ENCODE measurements at regions not wholly inside any gene's neighbourhood (a gene's known extent, or its start where the extent isn't known, plus 50 kb on each side); places are given as distances from the start of the nearest gene placed in this dataset.
"Not testable (repeated sequence)": the region's sequence is repeated elsewhere in the genome, so short reads cannot be mapped to it uniquely, and the experiment has no call there.

DNA sequence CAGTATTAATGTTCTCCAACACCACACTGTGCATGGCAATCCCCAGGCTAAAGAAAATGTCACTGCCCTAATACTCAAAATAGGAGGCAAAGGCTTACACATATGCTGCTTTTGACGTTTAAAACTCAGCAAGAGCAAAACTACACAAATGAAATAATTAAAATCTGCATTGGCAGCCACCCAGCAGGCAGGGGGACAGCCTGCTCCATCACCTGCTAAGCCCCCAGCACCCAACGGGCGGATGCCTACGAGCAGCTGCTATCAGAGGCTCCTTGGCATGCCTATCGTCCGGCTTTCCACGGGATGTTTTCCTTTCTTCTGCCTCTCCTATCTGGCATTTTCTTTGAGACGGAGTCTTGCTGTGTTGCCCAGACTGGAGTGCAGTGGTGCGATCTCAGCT is 337.5 kb downstream of the SOX9 start:
- no peak for DNase-seq

DNA sequence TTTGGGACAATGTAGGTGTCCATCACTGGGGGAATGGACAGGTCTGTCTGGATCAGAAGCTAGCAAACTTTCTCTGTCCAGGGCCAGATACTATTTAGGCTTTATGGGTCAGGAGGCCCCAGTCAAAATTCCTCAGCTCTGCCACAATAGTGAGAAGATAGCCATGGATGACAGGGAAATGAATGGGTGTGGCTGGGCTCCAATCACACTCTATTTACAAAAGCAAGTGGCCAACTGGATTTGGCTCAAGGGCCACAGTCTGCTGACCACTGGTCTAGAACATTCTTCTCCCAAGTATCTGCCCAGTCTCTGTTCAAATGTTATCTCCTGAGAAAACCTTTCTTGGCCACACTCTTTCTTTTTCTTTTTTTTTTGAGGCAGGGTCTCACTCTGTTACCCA is 339.9 kb downstream of the SOX9 start:
- no peak for DNase-seq

DNA sequence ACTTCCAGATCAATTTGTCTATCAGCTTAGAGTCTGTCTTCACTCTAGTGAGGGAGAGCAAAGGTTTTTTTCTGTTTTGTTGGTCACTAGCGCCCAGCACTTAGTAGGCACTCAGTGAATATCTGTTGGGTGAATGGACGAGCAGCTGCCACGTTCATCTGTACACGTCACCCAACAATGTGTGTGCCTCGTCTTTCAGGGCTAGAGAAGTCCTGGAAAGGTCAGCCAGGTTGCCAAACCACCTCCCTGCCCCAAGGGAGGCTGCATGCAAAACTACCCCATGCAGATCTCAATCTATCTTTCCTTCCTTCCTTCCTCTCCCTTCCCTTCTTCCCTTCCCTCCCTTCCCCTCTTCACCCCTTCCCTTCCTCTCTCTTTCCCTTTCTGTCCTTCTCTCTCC is 340.9 kb downstream of the SOX9 start:
- DNase-seq, result no peak

DNA sequence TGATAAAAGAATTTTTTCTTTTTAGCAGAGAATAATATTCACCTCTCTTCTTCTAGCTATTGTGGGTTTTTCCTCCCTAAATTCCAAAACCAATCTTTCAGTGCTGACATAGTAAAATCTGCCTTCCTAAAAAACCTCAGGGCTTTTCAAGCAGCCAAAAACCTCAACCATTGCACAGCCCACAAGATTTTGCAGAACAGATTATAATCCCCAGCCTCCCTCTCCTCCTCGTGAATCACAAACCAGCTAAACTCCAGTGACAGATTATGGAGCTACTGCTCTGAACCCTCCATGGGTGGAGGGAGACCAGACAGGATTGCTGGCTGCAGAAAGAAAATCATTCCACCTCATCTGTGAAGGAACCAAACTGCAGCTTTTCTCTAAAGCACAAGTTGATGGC is 341.6 kb downstream of the SOX9 start:
- DNase-seq, result no peak

DNA sequence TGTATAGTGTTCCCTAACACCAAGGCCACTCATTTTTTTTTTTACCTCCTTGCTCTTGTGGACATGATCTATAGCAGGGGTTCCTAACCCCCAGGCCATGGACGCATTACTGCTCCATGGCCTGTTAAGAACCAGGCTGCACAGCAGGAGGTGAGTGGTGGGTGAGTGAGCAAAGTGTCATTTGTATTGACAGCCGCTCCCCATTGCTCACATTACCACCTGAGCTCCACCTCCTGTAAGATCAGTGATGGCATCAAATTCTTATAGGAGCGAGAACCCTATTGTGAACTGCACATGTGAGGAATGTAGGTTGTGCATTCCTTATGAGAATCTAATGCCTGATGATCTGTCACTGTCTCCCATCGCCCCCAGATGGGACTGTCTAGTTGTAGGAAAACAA is 342.0 kb downstream of the SOX9 start:
- DNase-seq, result no peak

DNA sequence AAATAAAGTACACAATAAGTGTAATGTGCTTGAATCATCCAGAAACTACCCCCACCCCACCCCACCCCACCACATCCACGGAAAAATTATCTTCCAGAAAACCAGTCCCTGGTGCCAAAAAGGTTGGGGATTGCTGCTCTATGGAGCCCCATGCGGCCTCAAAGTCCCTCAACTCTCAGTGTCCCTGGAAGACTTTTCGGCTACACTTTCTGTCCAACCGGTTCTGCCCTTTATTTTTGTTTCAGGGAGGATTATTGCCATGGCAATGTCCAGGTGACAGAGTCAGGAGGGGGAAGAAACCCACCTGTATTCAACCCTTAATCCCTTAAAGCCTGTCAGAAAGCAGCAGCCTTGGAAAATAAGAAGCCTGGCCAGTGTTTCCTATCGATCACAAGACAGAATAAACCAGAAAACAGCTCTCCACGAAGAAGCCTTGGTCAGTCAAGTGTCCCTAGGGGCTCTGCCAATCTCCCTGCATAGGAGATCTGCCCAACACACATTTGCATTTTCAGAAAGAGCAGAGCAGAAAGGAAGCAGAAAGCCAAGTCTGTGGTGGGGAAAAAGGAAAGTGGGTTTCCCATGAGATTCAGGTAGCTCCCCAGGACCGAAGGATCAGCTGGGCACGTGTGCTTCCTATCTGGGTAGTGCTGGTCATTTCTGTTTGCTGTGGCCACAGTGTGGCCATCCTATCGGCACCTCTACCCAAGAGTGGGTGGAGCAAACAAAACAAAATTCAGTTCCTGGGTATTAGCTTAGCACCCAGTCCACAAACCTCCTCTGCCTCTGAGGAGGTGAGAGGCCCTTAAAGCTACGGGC is 342.7 kb downstream of the SOX9 start:
- DNase-seq, result no peak

DNA sequence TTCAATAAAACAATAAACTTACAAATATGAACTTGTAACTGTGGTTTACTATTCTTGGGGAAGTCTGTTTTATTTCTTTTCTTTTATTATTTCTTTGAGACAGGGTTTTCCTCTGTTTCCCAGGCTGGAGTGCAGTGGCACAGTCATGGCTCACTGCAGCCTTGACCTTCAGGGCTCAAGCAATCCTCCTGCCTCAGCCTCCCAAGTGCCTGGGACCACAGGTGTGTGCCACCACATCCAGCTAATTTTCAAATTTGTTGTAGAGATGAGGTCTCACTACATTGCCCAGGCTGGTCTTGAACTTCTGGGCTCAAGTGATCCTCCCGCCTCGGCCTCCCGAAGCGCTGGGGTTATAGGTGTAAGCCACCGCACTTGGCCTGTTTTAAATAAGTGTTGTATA is 343.4 kb downstream of the SOX9 start:
- DNase-seq, result not testable (repeated sequence)

DNA sequence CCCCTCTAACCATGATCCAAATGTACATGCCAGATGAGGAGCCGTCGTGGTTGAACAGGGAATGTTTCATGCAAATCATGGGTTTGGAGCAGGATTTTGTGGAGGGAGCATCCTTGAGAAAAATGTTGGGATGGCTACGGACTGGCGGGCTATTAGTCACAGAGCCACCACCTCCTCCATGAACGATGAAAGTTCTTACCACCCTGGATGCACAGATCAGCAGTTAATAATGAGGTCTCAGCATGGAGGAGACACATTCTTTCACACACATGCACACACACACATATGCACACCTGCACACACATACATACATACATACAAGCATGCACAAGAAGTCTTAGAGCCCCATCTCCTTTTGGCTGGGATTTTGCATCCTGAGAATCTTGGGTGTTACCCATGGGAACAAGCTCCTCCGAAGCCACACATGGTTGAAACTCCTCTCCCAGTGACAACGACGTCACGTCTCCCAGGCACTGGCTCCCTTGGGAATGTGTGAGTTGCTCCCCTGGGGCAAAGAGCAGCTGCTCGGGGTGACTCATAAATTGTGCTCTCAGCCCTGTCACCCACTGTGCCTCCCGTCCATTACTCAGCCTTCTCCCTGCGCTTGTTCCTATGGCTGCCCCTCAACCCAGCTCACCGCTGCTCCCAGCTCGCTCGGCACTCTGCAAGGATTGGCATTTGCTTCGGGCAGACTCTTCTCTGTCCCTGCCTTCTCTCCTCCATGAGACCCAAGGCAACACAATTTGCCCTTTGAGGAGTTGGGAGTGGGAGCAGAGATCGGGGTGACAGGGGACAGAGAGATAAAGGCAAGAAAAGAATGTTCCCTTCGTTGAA is 344.6 kb downstream of the SOX9 start:
- peak; percentile 1 to 47 for DNase-seq

DNA sequence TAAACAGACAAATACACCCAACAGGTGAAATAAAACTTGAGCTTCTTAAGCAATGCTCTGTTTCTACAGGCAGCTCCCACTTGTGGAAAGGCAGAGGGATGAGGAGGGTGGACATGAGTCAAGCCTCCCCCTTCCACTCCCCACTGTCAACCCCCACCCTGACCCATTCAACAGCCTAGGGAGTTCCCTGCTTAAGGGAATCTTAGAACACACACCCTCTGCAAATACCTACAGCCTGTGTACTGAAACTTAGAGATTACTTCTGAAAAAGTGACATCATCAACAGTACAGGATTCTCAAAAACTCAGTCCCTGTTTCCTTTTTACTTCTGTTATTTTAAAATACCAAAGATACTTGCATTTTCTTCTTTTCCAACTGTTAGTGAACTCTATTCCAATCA is 345.4 kb downstream of the SOX9 start:
- DNase-seq, result no peak

DNA sequence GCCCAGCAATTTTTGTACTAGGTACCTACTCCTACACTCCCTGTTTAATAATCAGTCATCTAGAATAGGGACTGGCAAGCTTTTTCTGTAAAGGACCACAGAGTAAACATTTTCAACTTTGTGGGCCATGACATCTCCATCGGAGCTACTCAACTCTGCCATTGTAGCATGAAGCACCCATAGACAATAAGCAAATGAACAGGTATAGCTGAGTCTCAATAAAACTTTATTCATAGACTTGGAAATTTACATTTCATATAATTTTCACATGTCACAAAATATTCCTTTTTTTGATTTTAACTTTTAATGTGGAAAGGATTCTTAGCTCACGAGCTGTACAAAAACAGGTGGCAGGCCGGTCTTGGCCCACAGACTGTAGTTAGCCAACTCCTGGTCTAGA is 345.8 kb downstream of the SOX9 start:
- DNase-seq, result no peak

DNA sequence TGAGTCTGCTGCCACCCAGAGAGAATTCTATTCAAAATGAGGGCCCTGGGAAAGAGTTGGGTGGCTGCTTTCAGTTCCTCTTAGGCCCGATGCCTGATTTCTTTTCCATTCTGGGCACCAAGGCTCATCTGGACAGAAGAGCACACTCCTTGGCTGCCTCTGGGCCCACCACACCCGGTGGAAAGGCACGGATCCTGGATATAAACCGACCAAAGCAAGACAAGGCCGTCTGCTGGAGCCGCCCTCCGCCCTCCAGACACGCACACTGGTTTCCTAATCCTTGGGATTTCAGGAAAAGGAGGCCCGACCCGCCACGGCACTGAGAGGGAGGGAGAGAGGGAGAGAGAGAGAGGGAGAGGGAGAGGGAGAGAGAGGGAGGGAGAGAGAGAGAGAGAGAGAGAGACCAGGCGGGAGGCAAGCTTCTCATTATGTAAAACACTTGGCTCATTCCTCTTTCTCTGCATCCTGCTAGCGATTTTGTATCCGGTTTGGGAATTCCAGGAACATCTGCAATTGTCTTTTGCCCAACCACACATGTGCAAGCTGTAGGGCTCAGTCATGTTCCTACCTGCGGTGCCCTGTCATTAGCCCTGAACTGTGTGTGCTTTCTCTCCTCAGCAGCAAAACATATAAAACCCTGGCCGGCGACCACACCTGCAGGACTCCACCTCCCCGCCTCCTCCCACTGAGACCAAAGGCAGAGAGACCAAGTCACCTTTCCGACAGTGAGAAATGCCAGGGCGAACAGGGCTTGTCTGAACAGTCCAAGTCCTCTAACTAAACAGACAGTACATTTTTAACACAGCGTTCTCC is 347.2 kb downstream of the SOX9 start:
- DNase-seq, result peak; percentile 30 to 50

DNA sequence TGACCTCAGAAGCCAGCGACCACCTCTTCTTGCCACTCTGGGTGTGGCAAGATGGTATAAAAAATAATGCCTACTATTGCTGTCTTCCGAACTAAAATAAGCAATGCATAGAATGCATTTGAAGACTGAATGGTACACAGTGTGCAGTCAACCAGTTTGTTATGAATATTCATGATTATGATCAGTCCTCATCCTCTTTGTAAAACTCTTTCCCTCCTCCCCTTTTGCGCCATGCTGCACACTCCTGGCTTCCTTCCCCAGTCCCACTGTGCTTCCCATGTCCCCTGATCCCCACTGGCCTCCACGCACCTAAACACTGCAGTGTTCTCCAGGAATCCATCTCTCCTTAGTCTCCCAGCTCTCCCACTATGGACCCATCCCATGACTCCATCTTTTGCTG is 348.0 kb downstream of the SOX9 start:
- DNase-seq, result no peak

DNA sequence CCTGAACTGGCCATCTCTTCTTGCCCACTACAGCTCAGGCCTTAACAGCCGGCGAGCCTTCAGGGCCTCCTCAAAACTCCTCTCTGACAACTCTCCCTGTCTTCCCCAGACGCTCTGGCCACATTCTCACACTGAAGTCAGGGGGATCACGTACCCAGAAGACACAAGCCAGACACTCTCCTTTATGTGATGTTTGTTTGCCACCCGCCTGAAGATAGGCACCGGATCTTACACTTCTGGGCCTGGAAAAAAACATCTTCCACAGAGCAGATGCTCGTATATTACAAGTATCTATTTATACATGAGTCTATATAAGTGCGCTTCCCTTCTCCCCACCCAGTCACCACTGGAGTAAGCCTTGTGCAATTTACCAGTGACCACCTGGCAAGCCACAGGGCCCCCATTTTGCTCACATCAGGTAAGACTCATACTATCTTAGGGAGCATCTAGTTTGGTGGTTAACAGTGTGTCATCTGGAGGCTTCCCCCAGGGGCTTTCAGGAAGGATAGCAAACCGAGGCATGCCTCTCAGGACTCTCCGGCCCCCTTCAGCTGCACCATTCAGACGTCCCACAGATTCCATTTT is 349.4 kb downstream of the SOX9 start:
- no peak for DNase-seq

DNA sequence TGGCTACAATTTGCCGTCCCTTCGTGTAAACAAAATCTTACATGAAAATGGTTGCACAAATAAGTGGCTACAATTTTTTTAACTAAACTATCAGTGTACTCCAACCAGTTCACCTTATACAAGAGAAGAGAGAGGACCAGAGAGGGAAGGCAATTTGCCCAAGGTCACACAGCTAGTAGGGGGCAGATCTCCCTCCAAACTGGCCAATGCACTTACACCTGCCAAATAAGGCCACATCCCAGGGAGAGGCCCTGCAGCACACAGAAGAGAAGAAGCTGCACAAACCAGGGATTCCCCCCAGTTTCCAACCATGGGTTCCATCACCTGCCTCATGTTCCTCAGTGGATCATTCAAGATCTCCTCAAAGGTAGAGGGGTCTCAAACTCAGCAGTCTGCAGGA is 349.9 kb downstream of the SOX9 start:
- no peak for DNase-seq

DNA sequence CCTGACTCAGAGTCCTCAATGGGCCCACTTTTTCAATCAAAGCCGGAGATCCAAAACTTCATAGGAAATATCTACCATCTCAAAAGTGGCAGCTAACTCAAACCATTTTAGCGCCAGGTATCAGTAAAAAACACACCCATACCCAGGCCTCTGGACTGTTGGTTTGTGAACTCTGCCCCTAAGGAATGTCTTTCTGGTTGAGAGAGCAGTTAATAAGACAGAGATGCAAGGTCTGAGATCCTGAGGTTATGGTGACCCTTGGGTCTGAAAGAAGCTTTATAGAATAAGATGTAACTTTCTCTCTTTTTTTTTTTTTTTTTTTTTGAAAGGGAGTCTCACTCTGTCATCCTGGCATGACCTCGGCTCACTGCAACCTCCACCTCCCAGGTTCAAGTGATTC is 350.5 kb downstream of the SOX9 start:
- no peak for DNase-seq

DNA sequence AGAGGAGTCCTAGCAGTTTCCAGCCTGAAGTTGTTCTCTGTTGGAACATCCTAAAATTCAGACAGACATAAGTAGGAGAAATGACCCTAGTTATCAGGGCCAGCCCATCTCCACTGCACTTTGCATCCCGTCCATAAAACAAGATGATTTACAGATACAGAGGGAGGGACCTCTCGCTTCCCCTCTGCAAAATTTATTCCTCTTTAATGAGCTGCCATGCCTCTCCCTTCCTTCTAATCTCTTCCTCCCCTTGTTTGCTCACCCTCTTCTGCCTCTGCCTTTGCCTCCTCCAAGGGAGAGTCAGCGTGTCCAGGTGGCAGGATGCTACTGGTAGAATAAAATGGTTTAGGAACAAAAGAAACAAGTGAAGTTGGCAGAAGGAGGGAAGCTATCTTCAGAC is 351.3 kb downstream of the SOX9 start:
- no peak for DNase-seq

DNA sequence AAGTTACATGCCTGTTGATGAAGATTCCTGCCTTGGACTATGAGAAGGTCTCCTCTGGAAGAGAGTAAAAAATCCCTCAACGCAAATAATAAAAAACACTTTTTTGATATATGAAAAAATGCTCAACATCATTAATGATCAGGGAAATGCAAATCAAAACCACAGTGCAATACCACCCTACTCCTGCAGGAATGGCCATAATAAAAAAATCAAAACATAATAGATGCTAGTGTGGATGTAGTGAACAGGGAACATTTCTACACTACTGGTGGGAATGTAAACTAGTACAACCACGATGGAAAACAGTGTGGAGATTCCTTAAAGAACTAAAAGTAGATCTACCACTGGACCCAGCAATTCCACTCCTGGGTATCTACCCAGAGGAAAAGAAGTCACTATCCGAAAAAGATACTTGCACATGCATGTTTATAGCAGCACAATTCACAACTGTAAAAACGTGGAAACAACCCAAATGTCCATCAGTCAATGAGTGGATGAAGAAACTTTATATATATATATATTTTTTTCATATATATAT is 352.1 kb downstream of the SOX9 start:
- DNase-seq, result not testable (repeated sequence)

DNA sequence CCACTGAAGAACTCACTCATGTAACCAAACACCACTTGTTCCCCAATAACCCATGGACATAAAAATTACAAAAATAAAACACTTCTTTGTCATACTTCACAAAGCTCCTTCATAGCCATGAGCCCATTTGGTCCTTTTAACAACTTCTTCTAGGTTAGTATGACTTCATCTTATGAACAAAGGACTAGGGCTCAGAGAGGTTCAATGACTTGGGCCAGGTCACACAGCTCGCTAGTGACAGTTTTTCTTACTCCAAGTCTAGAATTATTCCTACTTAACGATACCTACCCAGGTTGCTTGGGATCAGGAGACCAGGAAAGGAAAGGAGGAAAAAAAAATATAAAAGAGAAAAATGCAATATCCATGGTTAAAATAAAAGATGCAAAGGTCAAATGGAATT is 353.4 kb downstream of the SOX9 start:
- no peak for DNase-seq

DNA sequence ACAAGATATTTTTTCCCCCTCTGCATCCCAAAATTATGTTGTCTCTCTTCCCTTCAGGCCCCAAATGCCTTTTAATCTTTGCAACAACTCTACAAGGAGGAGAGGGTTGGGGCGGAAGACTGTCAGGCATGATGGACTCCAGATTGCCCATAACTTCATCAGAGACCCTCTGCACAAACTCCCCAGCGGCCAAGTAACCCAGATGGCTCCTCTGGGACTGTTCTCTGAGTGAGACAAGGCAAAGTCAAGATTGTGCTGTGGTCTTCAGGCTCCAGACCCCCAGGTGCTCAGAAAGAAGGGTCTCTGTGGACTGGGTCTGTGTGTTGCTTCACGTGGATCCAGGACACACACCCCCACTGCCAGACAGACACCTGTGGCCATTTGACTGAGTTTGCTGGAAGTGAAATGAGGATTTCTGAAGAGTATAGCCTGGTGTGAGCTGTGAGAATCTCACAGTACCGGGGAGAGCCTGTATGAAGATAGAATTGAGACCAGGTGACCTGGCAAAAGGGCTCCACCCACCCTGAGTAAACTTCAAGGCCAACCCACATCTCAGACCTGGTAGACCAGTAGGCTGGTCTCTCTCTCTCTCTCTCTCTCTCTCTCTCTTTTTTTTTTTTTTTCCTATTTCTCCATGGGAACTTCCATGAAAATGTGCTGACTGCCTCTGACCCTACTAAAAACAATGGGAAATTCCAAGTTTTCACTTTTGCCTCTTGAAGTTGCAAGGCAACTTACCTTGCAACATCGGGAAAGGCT is 354.1 kb downstream of the SOX9 start:
- DNase-seq, result no peak

DNA sequence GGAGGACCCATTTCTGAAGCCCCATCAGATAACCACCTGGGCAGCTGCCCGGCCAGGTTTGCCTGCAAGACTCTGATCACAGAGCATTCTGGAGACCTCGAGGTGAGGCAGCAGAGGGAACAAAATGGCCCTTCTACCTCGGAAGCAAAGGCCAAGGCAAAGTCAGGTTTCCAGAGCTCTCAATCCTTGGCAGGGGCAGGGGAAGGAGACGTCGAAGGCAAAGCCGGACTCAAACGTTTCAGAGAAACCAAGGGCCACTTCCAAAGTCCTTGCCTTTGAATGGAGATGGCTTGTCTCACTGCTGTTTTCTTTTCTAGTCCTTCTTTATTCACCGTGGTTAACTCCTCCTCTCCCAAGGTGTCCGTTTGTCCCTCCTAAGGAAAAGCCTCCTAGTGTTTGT is 355.3 kb downstream of the SOX9 start:
- no peak for DNase-seq

DNA sequence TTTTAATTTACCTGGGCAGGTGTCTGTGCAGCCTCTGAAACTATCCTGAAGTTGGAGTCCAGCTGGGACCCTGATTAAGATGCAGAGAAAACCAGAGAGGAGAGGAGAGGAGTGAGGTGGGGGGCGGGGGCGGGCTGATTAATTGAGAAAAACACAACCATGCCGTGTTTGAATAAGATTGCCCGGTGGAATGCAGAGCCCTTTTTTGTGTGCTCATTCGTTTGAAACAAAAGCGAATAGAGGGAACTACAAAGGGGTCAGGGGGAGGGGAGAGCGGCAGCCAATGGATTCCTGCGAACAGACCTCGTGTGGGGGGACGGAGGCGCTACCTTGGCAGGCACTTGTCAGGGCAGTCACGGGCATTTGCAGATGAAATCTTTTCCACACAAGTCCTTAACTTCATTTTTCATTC is 355.8 kb downstream of the SOX9 start:
- no peak for DNase-seq

DNA sequence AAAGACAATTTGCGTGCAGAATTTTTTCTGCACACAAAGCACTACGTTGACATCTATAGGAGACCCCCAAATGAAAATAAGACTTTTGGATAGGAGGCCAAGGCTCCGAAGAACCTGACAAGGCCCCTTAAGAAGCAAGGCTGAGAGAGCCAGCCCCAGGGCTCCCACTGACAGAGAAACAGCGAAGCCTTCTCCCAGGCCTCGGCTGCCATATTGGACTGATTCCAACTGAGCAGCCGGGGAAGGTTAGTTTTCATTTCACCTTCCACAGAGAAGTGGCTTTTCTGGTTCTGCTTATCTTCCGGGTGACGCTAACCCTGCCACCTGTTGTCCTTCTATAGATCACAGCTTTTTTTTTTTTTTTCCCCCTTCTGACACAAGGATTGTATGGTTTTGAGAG is 356.7 kb downstream of the SOX9 start:
- peak in 1 of 2 experiments; percentile 32 for DNase-seq

Measured in NCI-H2081 (cell line).